GM23338 (cell line): ENCODE measurements at regions not wholly inside any gene's neighbourhood (a gene's known extent, or its start where the extent isn't known, plus 50 kb on each side); places are given as distances from the start of the nearest gene placed in this dataset.

ENCODE experiments used
- CTCF ChIP-seq, 2 experiments: fragments of 200-600 bp in 1 of 2; sonication (generic) in 1 of 2; conservative IDR thresholded peaks; 2 replicates each; pipeline versions ENCODE4 v1.5.1 to v1.6.1; 2016 to 2017; ENCODE audit warnings: antibody characterized with exemption in 2 of 2, low read depth in 2 of 2, mild to moderate bottlenecking in 2 of 2, moderate library complexity in 1 of 2
- EZH2phosphoT487 ChIP-seq: fragments of 200-600 bp; sonication (generic); IDR thresholded peaks from one replicate; pipeline ENCODE4 v1.8.1; 2018; ENCODE audit warnings: antibody characterized with exemption; ENCODE audit not compliant: unreplicated experiment
- POLR2AphosphoS5 ChIP-seq: IDR thresholded peaks from 2 replicates; pipeline ENCODE4 v1.6.1; 2016; ENCODE audit warnings: antibody characterized with exemption, low read depth
- REST ChIP-seq: IDR thresholded peaks from one replicate; pipeline ENCODE4 v1.6.1; 2018; ENCODE audit warnings: antibody characterized with exemption; ENCODE audit not compliant: unreplicated experiment
- STAT1 ChIP-seq: IDR thresholded peaks from one replicate; pipeline ENCODE4 v1.6.1; 2016; ENCODE audit warnings: antibody characterized with exemption; ENCODE audit not compliant: unreplicated experiment
- ZNF462 ChIP-seq: fragments of 250-450 bp; sonication (Bioruptor Pico); IDR thresholded peaks from 2 replicates; pipeline ENCODE4 v1.5.0; 2020; ENCODE audit warnings: mild to moderate bottlenecking, moderate library complexity

- no peak for TF ChIP-seq ZNF462 (CRISPR knock-in tag)
- TF ChIP-seq EZH2phosphoT487, result no peak
- no peak for TF ChIP-seq REST
- no peak for TF ChIP-seq CTCF (conservative IDR thresholded peaks at IDR 0.05; ENCODE audit: low read depth in 2 of 2)
- no peak for TF ChIP-seq POLR2AphosphoS5
- TF ChIP-seq STAT1, result no peak
Measured at GRCh38 chr1:98345417-98345816, 316.1 kb upstream of the SNX7 start (continued).
